ENCODE measurements at regions not wholly inside any gene's neighbourhood (a gene's known extent, or its start where the extent isn't known, plus 50 kb on each side); places are given as distances from the start of the nearest gene placed in this dataset.
A peak's percentile ranks its signal among the peaks of the same experiment; 100 is the strongest.

DNA sequence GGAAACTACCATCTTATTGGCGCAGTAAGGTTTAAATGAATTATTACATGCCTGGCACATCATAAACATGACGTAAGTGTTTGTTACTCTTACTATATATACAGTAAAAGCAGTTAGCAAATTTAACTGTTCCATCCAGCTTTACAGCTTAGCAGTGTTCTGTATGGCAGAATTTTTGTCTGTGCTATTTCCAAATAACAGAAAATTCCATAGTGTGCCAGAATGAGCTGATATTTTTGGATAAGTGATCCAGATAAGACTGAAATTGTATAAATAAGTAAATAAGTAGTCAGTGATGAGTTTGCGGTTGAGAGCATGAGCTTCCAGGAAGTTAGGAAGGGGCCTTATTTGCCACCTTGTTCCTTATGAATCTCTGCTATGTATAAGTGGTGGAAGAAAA, 236.5 kb upstream of the SLC10A2 start:
- no peak for DNase-seq (ENCODE audit: low spot score)

DNA sequence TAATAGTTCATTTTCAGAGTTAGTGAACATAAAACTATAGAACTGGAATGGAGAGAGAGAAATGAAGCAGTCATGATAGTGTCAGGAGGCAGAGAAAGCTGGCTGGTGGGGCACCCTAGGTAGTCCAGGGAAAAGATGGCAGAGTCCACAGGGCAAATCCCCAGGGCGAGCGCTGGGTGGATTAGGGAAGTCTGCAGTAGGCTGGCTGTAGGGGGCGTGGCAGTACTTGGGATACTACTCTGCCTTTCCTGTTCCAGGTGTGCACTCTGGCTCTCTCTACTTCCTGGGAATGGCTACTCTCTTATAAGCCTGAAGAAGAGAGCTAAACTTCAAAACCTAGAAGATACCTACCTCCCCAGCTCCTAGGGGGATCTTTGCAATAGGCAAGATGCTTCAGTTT, 232.9 kb upstream of the SLC10A2 start:
- DNase-seq (ENCODE audit: low spot score): no peak

DNA sequence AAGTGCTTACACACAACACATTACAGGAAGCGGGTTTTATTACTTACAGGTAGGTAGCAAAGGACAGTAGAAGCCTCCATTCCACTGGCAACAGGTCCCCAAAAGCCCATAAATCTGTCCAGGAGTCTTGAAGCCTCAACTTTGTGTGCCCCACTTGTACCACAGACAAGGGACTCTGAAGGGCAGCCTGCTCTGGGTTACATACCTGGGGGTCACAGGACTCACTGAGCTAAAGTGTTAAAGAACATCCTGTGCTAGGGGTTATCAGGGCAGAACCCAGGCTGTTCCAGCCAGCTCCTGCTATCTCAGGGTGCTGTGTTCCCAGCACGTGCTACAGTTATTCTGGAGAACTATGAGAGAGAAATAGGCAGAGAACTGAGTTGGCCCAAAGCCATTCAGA, 230.9 kb upstream of the SLC10A2 start:
- no peak for DNase-seq (ENCODE audit: low spot score)

DNA sequence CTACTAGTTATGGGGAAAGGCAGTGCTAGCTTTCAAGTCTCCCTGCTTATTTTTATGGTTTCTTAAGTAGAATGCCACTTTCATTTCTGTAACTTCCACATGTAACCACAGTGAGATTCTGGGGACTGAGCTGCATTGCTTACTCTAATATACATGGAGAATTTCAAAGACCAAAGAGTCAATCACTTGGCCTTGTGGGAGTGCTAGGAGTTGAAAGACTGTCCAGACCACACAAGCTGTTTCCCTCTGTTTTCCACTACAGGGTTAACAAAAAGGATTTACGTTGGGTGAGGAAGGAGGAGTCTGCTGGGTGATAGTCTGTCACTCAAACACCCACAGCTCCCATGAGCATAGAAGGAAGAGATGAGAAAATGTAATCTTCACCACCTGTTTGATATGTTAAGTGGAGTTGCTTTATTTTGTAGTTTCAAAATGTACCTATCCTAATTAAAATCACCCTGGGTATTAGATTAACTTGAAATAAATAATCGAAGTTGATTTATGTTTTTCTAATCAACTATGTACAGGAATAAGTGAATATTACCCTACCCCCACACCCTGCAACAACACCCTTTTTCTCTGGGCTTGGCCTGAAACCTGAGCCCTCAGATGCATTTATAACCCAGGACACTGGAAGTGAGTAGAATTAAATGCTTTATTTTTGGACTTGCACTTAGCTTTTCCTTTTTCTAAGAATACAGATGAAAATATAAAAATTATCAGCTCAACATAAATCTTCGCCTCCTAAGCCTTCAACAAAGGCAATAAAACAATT, 225.8 kb upstream of the SLC10A2 start:
- no peak for DNase-seq (ENCODE audit: low spot score)

DNA sequence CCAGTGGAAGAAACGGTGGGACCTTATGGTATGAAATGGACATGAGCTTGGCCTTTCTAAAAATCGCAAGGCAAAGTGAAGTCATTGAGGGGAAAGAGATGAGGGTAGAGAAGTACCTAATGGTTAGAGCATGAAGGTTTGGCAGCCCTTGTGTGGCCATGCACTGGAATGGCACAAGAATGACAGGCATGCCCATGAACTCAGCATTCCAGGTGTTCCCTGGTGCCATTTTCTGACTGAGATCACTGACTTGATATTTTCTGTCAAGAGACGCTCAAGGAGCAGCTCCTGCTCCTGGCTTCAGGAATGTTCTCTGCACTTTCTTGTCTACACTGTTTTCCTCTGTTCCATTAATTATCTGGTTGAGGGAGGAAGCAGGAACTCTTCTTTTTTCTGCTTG, 225.0 kb upstream of the SLC10A2 start:
- DNase-seq (ENCODE audit: low spot score): no peak

- DNase-seq (ENCODE audit: low spot score): no peak
Measured at GRCh38 chr13:103289681-103290080, 223.5 kb upstream of the SLC10A2 start.

DNA sequence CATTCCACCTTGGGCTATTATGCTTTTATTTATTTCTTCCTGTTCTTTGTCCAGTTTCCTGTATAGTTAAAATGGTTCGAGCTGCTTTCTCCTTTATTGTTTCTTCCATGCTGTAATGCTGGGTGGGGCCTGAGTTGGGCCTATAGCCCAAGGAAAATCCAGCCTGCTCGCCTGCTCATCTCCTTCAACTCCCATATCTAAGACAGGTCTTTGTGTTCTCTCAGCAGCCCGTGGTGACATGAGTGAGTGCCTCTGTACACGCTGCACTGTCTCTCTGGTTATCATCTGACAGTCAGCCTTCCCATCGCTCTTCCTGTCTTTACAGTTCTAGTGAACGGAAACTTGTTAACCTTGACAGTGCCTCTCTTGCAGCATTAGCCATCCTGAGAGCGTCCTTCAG, 221.9 kb upstream of the SLC10A2 start:
- peak; percentile 35 for DNase-seq (ENCODE audit: low spot score)

GRCh38 chr13:103287659-103288058, 221.4 kb upstream of the SLC10A2 start:
- DNase-seq (ENCODE audit: low spot score): no peak

DNA sequence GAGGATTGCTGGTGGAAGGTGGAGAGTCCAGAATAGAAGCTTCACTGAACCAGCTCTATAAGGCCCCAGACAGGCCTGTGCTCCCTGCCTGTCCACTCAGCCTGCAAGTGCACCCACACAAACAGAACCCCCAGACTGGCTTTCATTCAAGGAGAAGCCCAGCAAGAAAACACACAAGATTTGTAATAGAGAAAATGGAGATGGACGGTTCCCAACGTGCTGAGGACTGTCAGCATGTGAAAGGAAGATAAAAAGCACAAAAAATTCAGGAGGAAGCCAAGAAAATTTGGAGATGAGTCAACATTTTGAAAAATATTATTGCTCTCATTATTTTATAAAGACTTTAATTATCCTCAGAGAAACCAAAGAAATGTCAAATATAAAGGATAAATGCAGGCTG, 218.2 kb upstream of the SLC10A2 start:
- no peak for DNase-seq (ENCODE audit: low spot score)

GRCh38 chr13:103283451-103283820, 217.2 kb upstream of the SLC10A2 start:
- no peak for DNase-seq (ENCODE audit: low spot score)

DNA sequence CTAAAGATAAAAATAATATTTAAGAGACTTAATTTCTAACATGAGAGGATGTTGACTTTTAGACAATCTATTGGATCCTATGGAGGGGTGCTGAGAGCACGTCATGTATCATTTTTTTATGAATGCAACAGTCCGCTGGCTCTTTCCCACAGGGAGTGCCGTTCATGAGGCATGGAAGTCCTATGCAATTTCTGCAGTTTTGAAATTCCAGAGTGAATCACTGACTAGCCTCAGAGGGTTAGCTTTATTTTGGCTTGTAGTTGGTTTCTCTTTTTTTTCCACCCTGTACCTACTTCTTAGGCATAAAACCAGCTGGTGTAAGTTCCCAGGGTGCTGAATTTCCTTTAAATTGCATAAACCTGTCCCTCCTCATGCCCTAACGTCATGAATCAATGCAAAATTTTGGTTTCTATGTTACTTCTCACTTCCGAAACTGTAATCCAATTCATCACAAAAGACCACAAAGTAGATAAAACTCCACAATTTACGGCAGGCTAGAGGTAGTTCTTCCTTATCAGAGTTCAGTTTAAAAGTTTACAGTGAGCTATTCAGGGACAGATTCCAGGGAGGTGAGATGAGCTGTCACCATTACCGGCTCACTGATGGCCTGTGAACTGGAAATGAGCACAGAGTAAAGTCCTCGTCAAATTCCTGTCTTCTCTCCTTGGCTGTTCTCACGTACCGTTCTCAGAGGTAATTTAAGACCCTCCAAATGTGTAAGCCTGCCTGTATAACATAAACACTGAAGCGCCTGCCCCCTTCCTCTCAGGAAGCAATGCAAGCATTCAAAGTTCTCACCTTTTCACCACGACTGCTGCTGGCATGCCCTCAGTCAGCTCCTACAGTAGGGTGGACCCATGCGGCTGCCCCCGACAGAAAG, 216.6 kb upstream of the SLC10A2 start:
- peak; percentile 38 for DNase-seq (ENCODE audit: low spot score)

DNA sequence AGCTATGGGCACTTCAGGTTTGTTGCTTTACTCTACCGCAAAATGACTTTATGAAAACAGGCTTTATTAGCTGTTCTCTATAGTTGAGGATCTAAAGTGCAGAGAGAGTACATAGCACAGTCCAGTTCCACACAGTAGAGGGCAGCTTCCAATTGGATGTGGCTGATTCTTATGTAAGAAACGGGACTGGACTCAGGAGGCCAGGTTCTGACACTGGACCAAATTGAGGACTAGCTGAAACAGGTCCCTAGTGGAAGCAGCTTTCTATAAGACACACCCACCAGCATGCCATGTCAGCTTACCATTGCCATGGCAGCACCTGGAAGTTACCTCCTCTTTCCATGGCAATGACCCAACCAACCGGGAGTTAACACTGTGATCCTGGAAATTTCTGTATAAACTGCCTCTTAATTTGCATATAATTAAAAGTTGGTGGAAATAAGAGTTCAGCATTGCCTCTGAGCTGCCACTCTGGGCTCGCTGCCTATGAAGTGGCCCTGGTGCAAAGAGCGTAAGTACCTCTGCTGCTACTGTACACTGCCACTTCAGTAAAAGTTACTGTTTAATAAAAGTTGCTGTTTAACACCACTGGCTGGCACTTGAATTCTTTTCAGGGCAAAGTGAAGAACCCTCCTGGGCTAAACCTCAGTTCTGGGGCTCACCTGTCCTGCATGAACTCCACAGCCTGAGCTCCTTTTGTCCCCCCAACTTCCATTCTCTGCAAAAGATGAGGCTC, 211.9 kb upstream of the SLC10A2 start:
- DNase-seq (ENCODE audit: low spot score): no peak

DNA sequence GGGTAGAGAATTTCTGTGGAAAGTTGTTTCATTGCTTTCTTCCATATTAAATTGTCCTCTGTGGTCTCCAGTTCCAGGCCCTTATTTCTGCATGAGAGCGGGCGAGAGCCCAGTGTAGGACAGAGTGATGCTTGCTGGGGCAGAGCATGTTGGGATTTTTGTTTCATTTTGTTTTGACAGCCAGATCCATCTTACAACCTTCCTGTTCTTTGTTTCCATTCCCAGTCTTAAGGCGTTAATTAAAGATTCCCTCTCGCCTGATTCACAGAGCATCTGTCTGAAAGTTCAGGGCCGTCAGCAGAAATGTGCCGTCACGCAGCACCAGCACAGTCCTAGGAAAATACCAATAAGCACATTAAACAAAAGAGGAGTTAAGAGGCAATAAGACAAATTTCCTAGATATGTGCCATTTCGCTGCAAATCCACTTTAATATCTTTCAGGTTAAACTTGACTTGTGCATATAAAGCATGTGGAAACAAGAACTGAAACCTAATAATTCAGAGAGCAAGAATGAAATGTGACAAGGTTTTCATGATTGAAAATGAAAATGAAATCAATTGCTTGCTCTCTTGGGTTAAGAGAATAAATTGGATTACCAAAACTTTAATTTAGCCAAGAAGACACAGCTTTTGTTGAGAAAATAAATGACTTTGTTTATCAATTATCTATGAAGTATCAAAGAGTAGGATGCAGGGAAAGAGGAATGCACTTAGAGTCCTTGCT, 210.7 kb upstream of the SLC10A2 start:
- no peak for DNase-seq (ENCODE audit: low spot score)

DNA sequence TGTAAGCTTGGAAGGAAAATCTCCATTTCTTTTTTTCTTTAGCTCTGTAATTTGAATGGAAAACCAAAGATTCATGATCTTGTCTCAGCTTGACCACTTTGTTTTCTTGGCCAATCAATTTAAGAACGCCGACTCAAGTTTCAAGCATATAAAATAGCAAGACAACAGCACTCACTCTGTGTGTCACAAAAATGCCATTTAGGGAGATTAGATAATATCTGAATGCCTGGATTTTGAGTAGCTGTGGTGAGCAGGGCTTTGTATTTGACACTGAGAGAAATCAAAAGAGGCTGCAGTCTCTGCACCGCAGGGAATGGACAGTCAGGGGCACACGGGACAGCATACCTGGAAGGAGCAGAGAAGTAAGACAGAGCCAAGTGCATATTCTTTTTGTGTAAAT, 209.5 kb upstream of the SLC10A2 start:
- DNase-seq (ENCODE audit: low spot score): no peak

- no peak for DNase-seq (ENCODE audit: low spot score)
Measured at GRCh38 chr13:103275081-103275480, 208.9 kb upstream of the SLC10A2 start.

GRCh38 chr13:103273825-103274224, 207.6 kb upstream of the SLC10A2 start:
- DNase-seq (ENCODE audit: low spot score): no peak

DNA sequence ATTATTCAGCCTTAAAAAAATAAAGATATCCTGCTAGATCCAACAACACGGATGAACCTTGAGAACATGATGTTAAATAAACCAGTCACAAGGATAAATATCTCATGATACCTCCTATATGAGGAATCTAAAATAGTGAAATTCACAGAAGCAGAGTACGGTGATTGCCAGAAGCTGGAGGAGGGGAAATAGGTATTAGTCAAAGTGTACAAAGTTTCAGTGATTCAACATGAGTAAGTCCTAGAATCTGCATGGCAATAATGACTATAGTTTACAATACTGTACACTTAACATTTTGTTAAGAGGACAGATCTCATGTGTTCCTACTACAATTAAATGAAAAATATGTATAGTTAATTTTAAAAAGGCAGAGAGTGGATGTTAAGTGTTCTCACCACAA, 206.6 kb upstream of the SLC10A2 start:
- no peak for DNase-seq (ENCODE audit: low spot score)

DNA sequence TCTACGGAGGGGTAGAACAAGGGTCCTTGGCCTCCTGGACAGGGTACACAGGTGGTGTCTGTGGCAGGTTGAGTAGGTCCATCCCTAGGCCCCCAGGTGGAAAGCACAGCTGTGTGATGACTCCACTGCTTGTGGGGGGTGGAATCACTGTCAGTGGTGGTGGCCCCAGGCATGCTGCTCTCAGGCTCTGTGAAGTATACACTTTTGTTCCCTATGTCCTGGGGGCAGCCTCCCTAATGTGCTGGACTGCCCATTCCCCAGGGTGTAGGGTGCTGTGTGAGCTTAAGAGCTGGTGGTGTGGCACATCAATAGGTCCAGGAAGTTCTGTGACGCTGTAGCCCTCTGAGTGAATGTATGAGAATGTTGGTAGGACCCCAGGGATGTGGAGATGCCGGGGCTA, 197.2 kb upstream of the SLC10A2 start:
- DNase-seq (ENCODE audit: low spot score): no peak

DNA sequence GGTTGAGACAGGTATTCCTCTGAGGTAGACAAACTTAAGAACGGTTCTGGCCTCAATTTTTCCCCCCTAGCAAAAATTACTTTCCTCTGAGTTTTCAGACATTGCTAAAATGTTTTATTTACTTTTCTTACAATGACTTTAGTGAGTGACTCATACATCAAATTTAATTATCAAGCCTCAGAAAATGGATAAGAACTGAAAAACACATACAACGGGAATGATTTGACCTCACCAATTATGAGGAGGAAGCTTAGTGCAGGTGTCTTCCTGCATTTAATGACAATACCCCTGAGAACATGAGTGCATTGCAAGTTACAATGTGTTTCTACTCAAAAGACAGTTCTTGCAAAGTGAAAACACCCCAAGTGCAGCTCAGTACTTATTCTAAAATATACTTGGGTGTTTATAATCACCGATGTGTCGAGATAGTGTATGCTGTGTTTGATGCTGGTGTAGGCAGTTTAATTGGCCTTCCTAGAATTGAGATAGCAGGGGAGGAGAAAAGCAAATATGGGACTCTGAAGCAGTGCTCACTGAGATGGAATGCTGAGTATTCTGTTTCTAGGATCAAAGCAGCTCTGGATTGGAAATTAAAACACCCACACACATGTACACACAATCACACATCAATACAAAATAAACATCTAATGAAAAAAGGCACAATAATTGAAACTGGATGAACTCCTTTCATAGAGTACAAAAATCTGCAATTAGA, 189.5 kb upstream of the SLC10A2 start:
- DNase-seq (ENCODE audit: low spot score): no peak

DNA sequence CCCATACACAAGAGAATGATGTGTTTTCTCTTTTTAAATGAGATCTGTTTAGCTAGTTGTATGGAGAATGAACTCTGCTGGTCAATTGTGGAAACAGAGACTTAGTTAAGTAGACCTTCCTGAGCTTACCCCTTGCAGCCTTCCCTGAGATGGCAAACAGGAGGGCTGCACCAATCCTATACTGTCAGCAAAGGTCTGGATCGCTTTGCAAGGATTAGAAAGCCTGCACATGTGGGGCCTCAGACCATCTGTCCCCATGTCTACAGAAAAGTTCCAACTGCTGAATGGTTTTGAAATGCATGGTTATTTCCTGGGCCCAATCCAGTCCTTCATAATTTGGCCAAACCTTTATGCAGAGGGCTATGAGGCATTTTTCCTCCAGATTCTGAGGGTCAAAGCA, 183.9 kb upstream of the SLC10A2 start:
- no peak for DNase-seq (ENCODE audit: low spot score)

DNA sequence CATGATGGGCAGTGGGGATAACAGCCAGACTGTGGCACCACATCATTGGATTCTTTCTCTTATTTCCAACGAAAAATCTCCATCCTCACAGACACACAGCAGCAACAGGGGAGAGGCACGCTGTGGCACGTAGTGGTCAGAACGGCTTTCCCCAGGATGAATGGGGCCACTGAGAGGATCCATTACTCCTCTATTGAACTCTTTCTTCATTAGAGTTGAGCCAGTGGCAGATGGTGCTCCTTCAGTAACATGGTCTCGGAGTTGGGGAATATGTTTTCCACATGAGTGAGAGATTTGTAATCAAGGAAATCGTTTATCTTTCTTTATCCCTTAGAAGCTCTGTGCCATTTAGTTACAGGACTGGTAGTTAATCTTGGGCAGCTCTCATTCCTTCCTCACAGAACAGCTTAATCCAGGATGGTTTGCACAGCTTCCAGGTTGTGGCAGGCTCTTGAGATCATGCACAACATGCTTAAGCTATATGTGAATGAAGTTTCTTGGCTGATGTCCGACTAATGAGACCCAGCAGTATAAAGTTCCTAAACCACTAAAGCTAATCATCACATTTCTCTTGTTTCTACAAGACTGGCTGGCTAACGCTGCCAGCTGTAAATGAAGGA, 180.5 kb upstream of the SLC10A2 start:
- DNase-seq (ENCODE audit: low spot score): peak; percentile 10
